MM.1S (cell line): ENCODE measurements at regions not wholly inside any gene's neighbourhood (a gene's known extent, or its start where the extent isn't known, plus 50 kb on each side); places are given as distances from the start of the nearest gene placed in this dataset.

Experiments used
- CTCF ChIP-seq: fragments of 300-600 bp; sonication (generic); IDR thresholded peaks from 2 replicates; pipeline ENCODE4 v1.5.1; 2016; ENCODE audit warnings: antibody characterized with exemption, low read length, mixed read lengths
- EZH2 ChIP-seq: fragments of 300-600 bp; sonication (generic); optimal IDR thresholded peaks from 2 replicates; pipeline ENCODE3; 2017; ENCODE audit warnings: low read depth, mild to moderate bottlenecking, antibody characterized with exemption, low read length, mixed read lengths
- EZH2phosphoT487 ChIP-seq: fragments of 300-600 bp; sonication (generic); IDR thresholded peaks from 2 replicates; pipeline ENCODE4 v1.6.1; 2018; ENCODE audit warnings: antibody characterized with exemption, low read length

- no peak for TF ChIP-seq EZH2phosphoT487
- no peak for TF ChIP-seq EZH2
- no peak for TF ChIP-seq CTCF
Observed at GRCh38 chr10:25761937-25762336, 172.1 kb upstream of the MYO3A start.
